GM23248 (cell line): ENCODE measurements at regions not wholly inside any gene's neighbourhood (a gene's known extent, or its start where the extent isn't known, plus 50 kb on each side); places are given as distances from the start of the nearest gene placed in this dataset.

Experiments
- DNase-seq: peaks from one replicate; pipeline ENCODE4 v3.0.0-alpha.2; 2015
- H2AFZ ChIP-seq: fragments of 200-600 bp; sonication (generic); 2 replicates; pipeline ENCODE4 v1.6.1; 2016; ENCODE audit warnings: antibody characterized with exemption
- H3F3A ChIP-seq: fragments of 200-600 bp; sonication (generic); 2 replicates; pipeline ENCODE4 v1.6.1; 2016; ENCODE audit warnings: mild to moderate bottlenecking, antibody characterized with exemption, mixed run types; ENCODE audit not compliant: insufficient read depth
- H3K27ac ChIP-seq: fragments of 200-600 bp; sonication (generic); 2 replicates; pipeline ENCODE4 v1.5.1; 2016; ENCODE audit warnings: mild to moderate bottlenecking
- H3K27me3 ChIP-seq: fragments of 200-600 bp; sonication (generic); replicated peaks from 2 replicates; pipeline ENCODE4 v1.6.1; 2016; ENCODE audit warnings: mild to moderate bottlenecking; ENCODE audit not compliant: insufficient read depth
- H3K36me3 ChIP-seq: fragments of 200-600 bp; sonication (generic); 2 replicates; pipeline ENCODE4 v1.6.1; 2016; ENCODE audit warnings: low read depth, mild to moderate bottlenecking
- H3K4me1 ChIP-seq: fragments of 200-600 bp; sonication (generic); 2 replicates; pipeline ENCODE4 v1.6.1; 2016; ENCODE audit warnings: mild to moderate bottlenecking; ENCODE audit not compliant: insufficient read depth
- H3K4me2 ChIP-seq: fragments of 200-600 bp; sonication (generic); one replicate; pipeline ENCODE4 v1.6.1; 2016; ENCODE audit warnings: mild to moderate bottlenecking; ENCODE audit not compliant: unreplicated experiment
- H3K4me3 ChIP-seq: fragments of 200-600 bp; sonication (generic); 2 replicates; pipeline ENCODE4 v1.5.1; 2016; ENCODE audit warnings: mild to moderate bottlenecking
- H3K79me2 ChIP-seq: fragments of 200-600 bp; sonication (generic); 2 replicates; pipeline ENCODE4 v1.6.1; 2016; ENCODE audit warnings: mild to moderate bottlenecking; ENCODE audit not compliant: insufficient read depth
- H3K9ac ChIP-seq: fragments of 200-600 bp; sonication (generic); 2 replicates; pipeline ENCODE4 v1.6.1; 2016; ENCODE audit warnings: mild to moderate bottlenecking
- H3K9me2 ChIP-seq: fragments of 200-600 bp; sonication (generic); 2 replicates; pipeline ENCODE4 v1.6.1; 2016; ENCODE audit warnings: mixed run types, mild to moderate bottlenecking, moderate library complexity; ENCODE audit not compliant: insufficient read depth
- H3K9me3 ChIP-seq: fragments of 200-600 bp; sonication (generic); one replicate; pipeline ENCODE4 v1.6.1; 2017; ENCODE audit warnings: low read depth
- H4K20me1 ChIP-seq: fragments of 200-600 bp; sonication (generic); 2 replicates; pipeline ENCODE4 v1.6.0; 2016; ENCODE audit not compliant: insufficient read depth
- EZH2 ChIP-seq: fragments of 200-600 bp; sonication (generic); IDR thresholded peaks from 2 replicates; pipeline ENCODE4 v1.6.1; 2018; ENCODE audit warnings: antibody characterized with exemption, mild to moderate bottlenecking; ENCODE audit not compliant: insufficient read depth, poor library complexity, severe bottlenecking
- EZH2phosphoT487 ChIP-seq: fragments of 200-600 bp; sonication (generic); IDR thresholded peaks from 2 replicates; pipeline ENCODE4 v1.6.1; 2018; ENCODE audit warnings: antibody characterized with exemption, moderate library complexity, mild to moderate bottlenecking, low read depth; ENCODE audit not compliant: insufficient read depth
- WGBS, 2 experiments: methylation state at CpG; one replicate each; pipeline ENCODE4 v1.1.6; 2015 to 2017; ENCODE audit warnings: low lambda C conversion rate in 2 of 2, low coverage in 1 of 2; ENCODE audit errors: missing lambda C conversion rate in 2 of 2; 5-methylcytosine and 5-hydroxymethylcytosine counted together
- in situ Hi-C: fragments of 300-500 bp; cut with MboI; formaldehyde crosslinking; loops from 2 replicates; pipeline ENCODE4 v1.15.0; 2020

DNA sequence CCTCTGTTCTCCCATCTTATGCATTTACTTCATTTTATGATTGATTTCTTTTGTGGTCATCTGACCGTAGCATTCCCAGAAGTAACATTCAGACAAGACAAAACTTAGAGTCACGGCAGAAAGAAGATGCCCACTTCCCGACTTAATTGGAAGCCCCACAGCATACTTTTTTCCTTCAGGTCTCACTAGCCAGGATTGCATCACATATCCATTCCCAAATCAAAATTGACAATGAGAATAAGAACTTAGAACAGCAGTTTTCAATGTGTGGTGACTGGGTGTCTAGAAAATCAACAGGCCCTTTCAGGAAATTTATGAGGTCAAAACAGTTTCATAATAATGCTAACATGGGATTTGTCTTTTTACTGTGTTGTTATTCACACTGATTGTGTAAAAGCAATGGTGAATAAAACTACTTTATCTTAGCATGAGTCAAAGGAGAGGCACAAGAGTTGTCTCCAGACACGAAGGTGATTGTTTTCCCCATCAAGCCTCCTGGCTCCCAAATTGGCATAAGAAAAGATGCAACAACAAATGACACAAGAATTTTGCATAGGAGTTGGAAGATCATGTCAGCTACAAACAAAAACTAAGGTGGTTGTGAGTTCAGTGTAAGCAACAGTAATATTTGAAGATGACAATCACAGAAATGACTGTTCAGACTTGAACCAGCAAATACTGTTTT is 493.9 kb downstream of the HTR7 start:
- H3K9me2 ChIP-seq: no peaks in the 10 kb centered on the region
- H2AFZ ChIP-seq: no peak overlapping the region
- H3K27me3 ChIP-seq: no peaks in the 10 kb centered on the region
- no peak overlapping the region for H3K9ac ChIP-seq
- H3K9me3 ChIP-seq: peaks cover 3% of the 10 kb centered on the region
- 5 to 11% methylated on average over 4 of the region's 4 CpGs for WGBS, 2 experiments
- in situ Hi-C loops: no loop called here
- H3F3A ChIP-seq: no peaks in the 10 kb centered on the region
- TF ChIP-seq EZH2phosphoT487 (no peak), EZH2 (no peak)
- H4K20me1 ChIP-seq: no peaks in the 10 kb centered on the region
- no peak for DNase-seq
- no peak overlapping the region for H3K4me2 ChIP-seq
- no peaks in the 10 kb centered on the region for H3K4me1 ChIP-seq
- no peak overlapping the region for H3K27ac ChIP-seq
- no peaks in the 10 kb centered on the region for H3K79me2 ChIP-seq
- no peak overlapping the region for H3K4me3 ChIP-seq
- H3K36me3 ChIP-seq: no peaks in the 10 kb centered on the region

DNA sequence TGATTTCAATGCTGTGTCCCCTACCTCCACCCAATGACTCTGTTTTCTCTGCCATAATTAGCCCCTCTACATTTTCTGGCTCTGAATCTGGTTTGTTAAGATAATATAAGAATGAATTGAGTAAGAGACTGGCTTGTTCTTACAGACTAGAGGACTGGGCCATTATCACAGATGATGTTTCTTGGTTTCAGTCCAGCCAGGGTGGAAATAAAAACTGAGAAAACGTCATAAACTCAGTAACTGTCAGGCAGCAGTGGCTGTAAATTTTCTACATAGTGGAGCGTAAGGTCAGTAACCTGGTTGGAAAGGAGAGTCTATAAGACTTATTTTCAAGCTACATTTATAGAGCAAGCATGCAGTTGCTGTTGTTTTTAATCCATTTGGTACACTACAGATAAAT is 485.4 kb downstream of the HTR7 start:
- H3K9me3 ChIP-seq: no peaks in the 10 kb centered on the region
- H2AFZ ChIP-seq: no peak overlapping the region
- TF ChIP-seq EZH2phosphoT487 (no peak), EZH2 (no peak)
- no peaks in the 10 kb centered on the region for H3K9me2 ChIP-seq
- no peak for DNase-seq
- no peaks in the 10 kb centered on the region for H3K27me3 ChIP-seq
- no peak overlapping the region for H3K9ac ChIP-seq
- no peaks in the 10 kb centered on the region for H3K36me3 ChIP-seq
- H3K79me2 ChIP-seq: no peaks in the 10 kb centered on the region
- H3K4me2 ChIP-seq: no peak overlapping the region
- no peaks in the 10 kb centered on the region for H3F3A ChIP-seq
- no peak overlapping the region for H3K27ac ChIP-seq
- H4K20me1 ChIP-seq: no peaks in the 10 kb centered on the region
- no peak overlapping the region for H3K4me3 ChIP-seq
- H3K4me1 ChIP-seq: no peaks in the 10 kb centered on the region
- 7 to 19% methylated on average over 2 of the region's 2 CpGs for WGBS, 2 experiments
- in situ Hi-C loops: no loop called here

DNA sequence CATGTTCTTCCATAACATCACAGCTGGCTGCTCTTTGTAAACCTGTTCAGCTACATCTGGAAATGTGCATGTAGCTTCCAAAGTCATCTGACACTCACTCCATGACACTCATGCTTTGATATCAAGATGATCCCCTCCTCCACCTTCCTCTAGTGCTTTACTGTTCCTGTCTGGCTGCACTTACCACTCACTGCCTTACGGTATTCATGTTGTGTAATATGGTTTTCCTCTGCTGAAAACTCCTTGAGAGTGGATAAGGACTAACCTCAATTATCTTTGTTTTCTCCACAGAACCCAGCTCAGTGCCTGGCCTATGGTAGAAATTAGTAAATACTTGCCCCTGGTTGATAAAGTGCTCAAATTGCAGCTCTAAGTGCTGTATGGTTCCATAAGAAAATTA is 483.9 kb downstream of the HTR7 start:
- no peaks in the 10 kb centered on the region for H3K27me3 ChIP-seq
- H4K20me1 ChIP-seq: no peaks in the 10 kb centered on the region
- H3K27ac ChIP-seq: no peak overlapping the region
- WGBS, 2 experiments: 6 to 17% methylated on average over 1 of the region's 1 CpG
- TF ChIP-seq EZH2phosphoT487: no peak
- no peak for TF ChIP-seq EZH2
- no peak overlapping the region for H3K9ac ChIP-seq
- H3K36me3 ChIP-seq: no peaks in the 10 kb centered on the region
- no peaks in the 10 kb centered on the region for H3K4me1 ChIP-seq
- no peaks in the 10 kb centered on the region for H3K79me2 ChIP-seq
- in situ Hi-C loops: no loop called here
- no peaks in the 10 kb centered on the region for H3K9me3 ChIP-seq
- H3F3A ChIP-seq: no peaks in the 10 kb centered on the region
- H3K4me3 ChIP-seq: no peak overlapping the region
- H2AFZ ChIP-seq: no peak overlapping the region
- no peak for DNase-seq
- no peak overlapping the region for H3K4me2 ChIP-seq
- H3K9me2 ChIP-seq: no peaks in the 10 kb centered on the region

DNA sequence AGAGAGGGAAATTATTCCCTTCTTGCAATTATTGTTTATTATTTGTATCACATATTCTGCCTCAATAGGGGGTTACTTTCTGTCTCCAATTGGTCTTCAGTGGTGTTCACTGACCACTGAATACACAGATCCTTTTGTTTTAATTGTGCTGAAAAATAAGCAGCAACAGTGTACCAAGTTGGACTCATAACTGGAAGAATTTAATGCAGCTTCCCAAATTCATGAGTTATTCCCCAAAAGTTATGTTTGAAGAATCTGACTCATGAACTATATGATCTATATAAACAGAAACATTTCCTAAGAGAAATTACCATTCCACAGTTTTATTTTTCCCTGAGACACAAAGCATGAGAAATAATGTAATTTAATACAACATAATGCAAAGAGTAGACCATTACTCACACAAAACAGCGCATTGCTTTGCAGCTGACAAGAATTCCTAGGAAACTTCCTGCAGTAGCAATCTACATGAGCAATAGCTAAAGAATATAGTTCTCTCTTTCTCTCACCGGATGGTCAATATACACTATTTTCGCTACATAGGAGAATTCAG is 479.2 kb downstream of the HTR7 start:
- Histone ChIP-seq H3K36me3 (no peaks in the 10 kb centered on the region), H3K9me2 (no peaks in the 10 kb centered on the region), H2AFZ (no peak overlapping the region), H3K4me2 (no peak overlapping the region), H3K27ac (no peak overlapping the region), H3K9me3 (no peaks in the 10 kb centered on the region), H3K27me3 (no peaks in the 10 kb centered on the region), H4K20me1 (no peaks in the 10 kb centered on the region), H3K4me3 (no peak overlapping the region), H3K9ac (no peak overlapping the region), H3F3A (no peaks in the 10 kb centered on the region), H3K4me1 (no peaks in the 10 kb centered on the region), H3K79me2 (no peaks in the 10 kb centered on the region)
- WGBS, 2 experiments: 21 to 23% methylated on average over 3 of the region's 3 CpGs
- in situ Hi-C loops: no loop called here
- no peak for TF ChIP-seq EZH2phosphoT487
- no peak for TF ChIP-seq EZH2
- DNase-seq: no peak

DNA sequence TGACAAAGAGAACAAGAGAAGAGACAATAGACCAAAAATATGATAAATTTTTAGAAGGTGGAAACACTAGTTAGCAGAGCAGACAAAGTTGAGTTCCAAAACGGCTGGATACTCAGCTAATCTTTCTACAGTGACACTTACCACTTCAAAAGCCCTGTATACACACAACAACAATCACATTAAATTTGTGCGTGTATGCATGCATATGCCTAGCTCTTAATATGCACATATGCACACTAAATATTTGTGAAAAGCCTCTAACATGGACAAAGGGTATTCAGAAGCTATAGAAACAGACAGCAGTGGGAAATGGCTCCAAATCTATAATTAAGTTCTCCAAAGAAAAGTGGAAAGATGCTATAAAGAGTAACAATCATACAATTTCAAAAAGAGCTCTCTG is 476.4 kb downstream of the HTR7 start:
- WGBS, 2 experiments: 22 to 26% methylated on average over 2 of the region's 2 CpGs
- no peak overlapping the region for H3K9ac ChIP-seq
- no peaks in the 10 kb centered on the region for H4K20me1 ChIP-seq
- H3K27me3 ChIP-seq: no peaks in the 10 kb centered on the region
- H3K27ac ChIP-seq: no peak overlapping the region
- H3K9me2 ChIP-seq: no peaks in the 10 kb centered on the region
- H3K9me3 ChIP-seq: no peaks in the 10 kb centered on the region
- H3K79me2 ChIP-seq: no peaks in the 10 kb centered on the region
- no peak overlapping the region for H2AFZ ChIP-seq
- H3K4me2 ChIP-seq: no peak overlapping the region
- H3K4me1 ChIP-seq: no peaks in the 10 kb centered on the region
- no peak for TF ChIP-seq EZH2phosphoT487
- TF ChIP-seq EZH2: no peak
- H3F3A ChIP-seq: no peaks in the 10 kb centered on the region
- H3K4me3 ChIP-seq: no peak overlapping the region
- in situ Hi-C loops: no loop called here
- no peak for DNase-seq
- H3K36me3 ChIP-seq: no peaks in the 10 kb centered on the region
